ENCODE measurements at regions not wholly inside any gene's neighbourhood (a gene's known extent, or its start where the extent isn't known, plus 50 kb on each side); places are given as distances from the start of the nearest gene placed in this dataset.

DNA sequence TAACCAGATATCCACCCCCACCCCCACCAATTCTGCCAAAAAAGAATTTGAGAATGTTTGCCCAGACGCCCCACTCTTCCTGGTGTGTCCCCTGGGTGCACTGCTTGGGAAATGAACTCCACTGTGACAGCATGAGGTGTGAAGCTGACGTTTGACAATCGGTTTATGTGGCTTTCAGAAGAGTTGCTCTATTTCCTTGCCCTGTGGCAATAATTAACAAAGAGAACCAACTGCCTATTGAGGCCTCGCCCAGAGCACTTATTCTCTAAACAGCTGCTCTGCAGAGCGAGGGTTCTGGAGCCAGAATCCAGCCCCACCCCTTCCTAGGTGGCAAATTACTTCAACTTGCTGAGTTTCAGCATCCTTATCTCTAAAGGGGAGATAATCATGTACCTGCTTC, 115.8 kb upstream of the SIX3 start:
- no peak for DNase-seq (ENCODE audit: low read depth)
- H3K4me1 ChIP-seq (ENCODE audit: control insufficient read depth, insufficient read depth, low read length), result no peaks in the 10 kb centered on the region
- H3K27me3 ChIP-seq (replicated peaks; ENCODE audit: control insufficient read depth, insufficient read depth, low read length), result peaks cover 54% of the 10 kb centered on the region
- no peak overlapping the region for H3K9ac ChIP-seq (ENCODE audit: low read length)
- no peak overlapping the region for H3K4me3 ChIP-seq (ENCODE audit: low read length)
- H3K9me3 ChIP-seq (ENCODE audit: control insufficient read depth, low read length), result no peaks in the 10 kb centered on the region
- no peaks in the 10 kb centered on the region for H3K36me3 ChIP-seq (ENCODE audit: control insufficient read depth, insufficient read depth, low read length, severe bottlenecking)

DNA sequence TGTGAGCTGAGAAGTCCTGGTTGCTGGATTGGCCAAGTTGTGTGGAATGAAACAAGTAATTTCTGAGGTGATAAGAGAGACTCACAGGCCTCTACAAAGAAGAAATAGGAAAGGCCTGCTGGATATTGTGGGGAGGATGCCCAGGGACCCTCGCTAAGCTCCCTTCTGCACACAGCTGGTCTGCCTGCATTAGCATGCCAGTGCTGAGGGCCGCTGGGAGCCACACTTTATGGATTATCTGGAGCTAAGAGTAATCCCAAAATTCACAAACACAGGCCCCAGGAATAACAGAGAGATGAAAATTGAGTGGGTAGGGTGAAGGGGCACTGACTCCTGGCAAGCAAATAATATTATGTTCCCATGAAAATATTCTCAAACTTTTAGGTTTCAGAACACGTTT, 114.9 kb upstream of the SIX3 start:
- peaks cover 49% of the 10 kb centered on the region for H3K27me3 ChIP-seq (replicated peaks; ENCODE audit: control insufficient read depth, insufficient read depth, low read length)
- H3K4me3 ChIP-seq (ENCODE audit: low read length), result no peak overlapping the region
- H3K9ac ChIP-seq (ENCODE audit: low read length), result no peak overlapping the region
- no peaks in the 10 kb centered on the region for H3K9me3 ChIP-seq (ENCODE audit: control insufficient read depth, low read length)
- no peaks in the 10 kb centered on the region for H3K36me3 ChIP-seq (ENCODE audit: control insufficient read depth, insufficient read depth, low read length, severe bottlenecking)
- no peak for DNase-seq (ENCODE audit: low read depth)
- H3K4me1 ChIP-seq (ENCODE audit: control insufficient read depth, insufficient read depth, low read length), result no peaks in the 10 kb centered on the region

DNA sequence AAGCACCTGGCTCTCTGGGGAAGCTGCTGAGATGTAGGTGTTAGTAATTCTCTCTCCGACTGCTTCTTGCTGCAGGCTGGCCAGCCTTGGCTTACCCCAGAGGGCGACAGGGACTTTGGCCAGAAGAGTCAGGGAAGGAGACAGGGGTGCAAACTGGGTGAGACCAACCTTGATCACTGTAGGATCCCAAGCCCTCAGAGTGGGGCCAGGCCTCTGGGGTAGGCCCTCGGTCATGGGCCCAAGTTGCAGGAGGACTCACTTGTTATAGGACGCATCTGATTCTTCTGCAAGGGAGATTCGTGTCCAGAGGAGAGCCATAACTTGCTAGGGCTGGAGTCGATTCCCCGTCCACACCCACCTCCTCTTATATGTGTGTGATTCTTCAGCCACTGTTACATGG, 111.7 kb upstream of the SIX3 start:
- Histone ChIP-seq H3K9ac (ENCODE audit: low read length) (no peak overlapping the region), H3K4me1 (ENCODE audit: control insufficient read depth, insufficient read depth, low read length) (no peaks in the 10 kb centered on the region), H3K9me3 (ENCODE audit: control insufficient read depth, low read length) (peaks cover 9% of the 10 kb centered on the region), H3K36me3 (ENCODE audit: control insufficient read depth, insufficient read depth, low read length, severe bottlenecking) (no peaks in the 10 kb centered on the region), H3K4me3 (ENCODE audit: low read length) (no peak overlapping the region), H3K27me3 (replicated peaks; ENCODE audit: control insufficient read depth, insufficient read depth, low read length) (peaks cover 40% of the 10 kb centered on the region)
- DNase-seq (ENCODE audit: low read depth), result no peak

DNA sequence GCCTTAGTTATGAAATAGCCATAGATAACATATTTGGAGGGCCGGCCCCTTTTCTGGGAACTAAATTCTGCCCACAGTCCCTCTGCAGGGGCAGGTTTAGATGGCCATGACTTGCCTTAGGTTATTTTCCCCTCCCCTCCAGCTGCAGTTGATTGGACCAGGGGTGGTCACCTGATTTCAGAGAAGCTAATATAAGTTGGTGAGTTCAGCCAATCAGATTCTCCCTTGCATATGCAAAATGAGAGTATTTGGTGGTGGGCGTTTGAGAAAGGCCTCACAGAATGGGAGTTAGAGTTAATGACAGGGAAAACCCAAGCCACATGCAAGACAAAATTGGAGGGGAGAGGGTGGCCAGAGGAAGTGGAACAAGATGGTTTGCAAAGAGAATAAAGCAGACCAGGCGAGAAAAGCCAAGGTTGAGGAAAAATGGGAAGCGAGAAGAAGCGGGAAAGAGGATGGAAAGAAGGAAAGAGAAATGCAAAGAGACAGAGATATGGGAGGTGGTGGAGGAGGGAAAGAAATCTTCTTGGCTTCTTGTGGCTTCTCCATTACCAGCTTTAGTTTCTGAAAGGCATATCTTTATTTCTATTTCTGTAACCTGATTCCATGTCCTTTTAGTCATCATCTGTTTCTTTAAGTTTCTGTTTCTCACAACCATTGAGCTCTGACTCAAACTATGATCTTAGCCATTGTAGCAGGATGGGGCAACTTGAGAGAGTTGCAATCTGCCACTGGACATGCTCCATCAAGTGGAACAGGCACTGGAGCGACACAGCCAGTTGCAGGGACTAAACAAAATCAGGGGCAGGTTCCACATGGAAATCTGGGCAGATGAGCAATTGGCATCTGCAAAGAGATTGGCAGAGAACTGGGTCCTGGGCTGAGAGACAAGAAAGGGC, 108.1 kb upstream of the SIX3 start:
- no peak for DNase-seq (ENCODE audit: low read depth)
- H3K9me3 ChIP-seq (ENCODE audit: control insufficient read depth, low read length), result peaks cover 9% of the 10 kb centered on the region
- H3K36me3 ChIP-seq (ENCODE audit: control insufficient read depth, insufficient read depth, low read length, severe bottlenecking), result no peaks in the 10 kb centered on the region
- H3K4me1 ChIP-seq (ENCODE audit: control insufficient read depth, insufficient read depth, low read length), result no peaks in the 10 kb centered on the region
- H3K4me3 ChIP-seq (ENCODE audit: low read length), result no peak overlapping the region
- H3K9ac ChIP-seq (ENCODE audit: low read length), result no peak overlapping the region
- peaks cover 37% of the 10 kb centered on the region for H3K27me3 ChIP-seq (replicated peaks; ENCODE audit: control insufficient read depth, insufficient read depth, low read length)

DNA sequence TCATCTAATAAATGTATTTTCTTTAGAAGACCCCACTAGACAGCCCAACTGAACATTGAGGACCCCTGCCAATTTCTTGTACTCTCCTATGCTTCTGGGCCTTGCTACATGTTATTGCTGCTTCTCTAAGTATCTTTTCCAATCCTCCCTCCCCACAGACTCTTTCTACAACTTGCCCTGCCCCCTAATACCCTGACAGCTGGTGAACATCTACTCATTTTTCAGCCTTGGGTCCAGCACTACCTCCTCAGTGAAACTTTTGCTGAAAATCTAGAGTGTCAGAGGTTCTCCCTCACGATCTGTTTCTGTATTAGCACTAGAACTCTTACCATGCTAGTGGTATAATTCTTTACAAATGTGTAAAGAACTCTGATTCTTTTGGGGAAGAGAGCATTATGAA, 106.8 kb upstream of the SIX3 start:
- no peak overlapping the region for H3K4me3 ChIP-seq (ENCODE audit: low read length)
- no peaks in the 10 kb centered on the region for H3K4me1 ChIP-seq (ENCODE audit: control insufficient read depth, insufficient read depth, low read length)
- no peaks in the 10 kb centered on the region for H3K36me3 ChIP-seq (ENCODE audit: control insufficient read depth, insufficient read depth, low read length, severe bottlenecking)
- no peak overlapping the region for H3K9ac ChIP-seq (ENCODE audit: low read length)
- DNase-seq (ENCODE audit: low read depth), result no peak
- H3K27me3 ChIP-seq (replicated peaks; ENCODE audit: control insufficient read depth, insufficient read depth, low read length), result peaks cover 26% of the 10 kb centered on the region
- peaks cover 9% of the 10 kb centered on the region for H3K9me3 ChIP-seq (ENCODE audit: control insufficient read depth, low read length)

DNA sequence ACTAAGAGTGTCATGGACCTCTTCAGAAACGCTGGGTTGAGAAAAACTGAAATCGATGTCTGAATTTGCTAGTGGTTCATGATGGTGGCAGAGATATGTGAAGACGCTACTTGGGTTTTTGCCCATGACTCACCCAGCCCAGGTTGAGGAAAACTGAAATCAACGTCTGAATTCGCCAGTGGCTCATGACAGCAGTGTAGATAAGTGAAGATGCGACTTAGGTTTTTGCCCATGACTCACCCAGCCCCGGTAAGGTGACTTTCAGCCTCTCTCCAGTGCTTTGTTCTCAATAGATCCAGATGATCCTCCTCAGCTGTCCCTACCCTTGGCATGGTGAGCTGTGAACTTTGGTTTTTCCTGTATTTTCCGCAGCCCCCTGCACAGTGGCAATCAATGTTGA, 105.3 kb upstream of the SIX3 start:
- no peak overlapping the region for H3K9ac ChIP-seq (ENCODE audit: low read length)
- peaks cover 31% of the 10 kb centered on the region for H3K27me3 ChIP-seq (replicated peaks; ENCODE audit: control insufficient read depth, insufficient read depth, low read length)
- H3K36me3 ChIP-seq (ENCODE audit: control insufficient read depth, insufficient read depth, low read length, severe bottlenecking), result no peaks in the 10 kb centered on the region
- H3K4me3 ChIP-seq (ENCODE audit: low read length), result no peak overlapping the region
- H3K9me3 ChIP-seq (ENCODE audit: control insufficient read depth, low read length), result peaks cover 9% of the 10 kb centered on the region
- DNase-seq (ENCODE audit: low read depth), result no peak
- H3K4me1 ChIP-seq (ENCODE audit: control insufficient read depth, insufficient read depth, low read length), result no peaks in the 10 kb centered on the region

DNA sequence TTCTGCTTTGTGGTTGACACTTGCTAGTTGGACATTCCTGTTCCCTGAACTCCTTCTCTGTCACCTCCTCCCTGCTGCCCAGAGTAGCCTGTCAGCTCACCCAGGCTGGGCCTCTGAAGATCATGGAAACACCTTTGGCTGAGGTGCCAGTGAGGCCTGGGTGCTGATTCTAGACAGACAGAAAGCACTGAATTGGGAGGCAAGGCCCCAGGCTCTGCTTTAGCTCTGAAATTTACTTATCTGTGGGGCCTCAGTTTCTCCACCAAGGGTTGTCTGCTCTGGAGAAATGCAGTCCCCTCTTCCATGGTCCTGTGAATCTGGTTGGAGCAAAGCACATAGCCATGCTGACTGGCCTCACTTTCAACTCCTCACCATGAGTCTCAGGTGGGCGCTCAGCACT, 104.6 kb upstream of the SIX3 start:
- H3K4me3 ChIP-seq (ENCODE audit: low read length), result no peak overlapping the region
- no peaks in the 10 kb centered on the region for H3K4me1 ChIP-seq (ENCODE audit: control insufficient read depth, insufficient read depth, low read length)
- no peaks in the 10 kb centered on the region for H3K36me3 ChIP-seq (ENCODE audit: control insufficient read depth, insufficient read depth, low read length, severe bottlenecking)
- H3K9ac ChIP-seq (ENCODE audit: low read length), result no peak overlapping the region
- H3K27me3 ChIP-seq (replicated peaks; ENCODE audit: control insufficient read depth, insufficient read depth, low read length), result peaks cover 32% of the 10 kb centered on the region
- H3K9me3 ChIP-seq (ENCODE audit: control insufficient read depth, low read length), result peaks cover 9% of the 10 kb centered on the region
- DNase-seq (ENCODE audit: low read depth), result no peak

DNA sequence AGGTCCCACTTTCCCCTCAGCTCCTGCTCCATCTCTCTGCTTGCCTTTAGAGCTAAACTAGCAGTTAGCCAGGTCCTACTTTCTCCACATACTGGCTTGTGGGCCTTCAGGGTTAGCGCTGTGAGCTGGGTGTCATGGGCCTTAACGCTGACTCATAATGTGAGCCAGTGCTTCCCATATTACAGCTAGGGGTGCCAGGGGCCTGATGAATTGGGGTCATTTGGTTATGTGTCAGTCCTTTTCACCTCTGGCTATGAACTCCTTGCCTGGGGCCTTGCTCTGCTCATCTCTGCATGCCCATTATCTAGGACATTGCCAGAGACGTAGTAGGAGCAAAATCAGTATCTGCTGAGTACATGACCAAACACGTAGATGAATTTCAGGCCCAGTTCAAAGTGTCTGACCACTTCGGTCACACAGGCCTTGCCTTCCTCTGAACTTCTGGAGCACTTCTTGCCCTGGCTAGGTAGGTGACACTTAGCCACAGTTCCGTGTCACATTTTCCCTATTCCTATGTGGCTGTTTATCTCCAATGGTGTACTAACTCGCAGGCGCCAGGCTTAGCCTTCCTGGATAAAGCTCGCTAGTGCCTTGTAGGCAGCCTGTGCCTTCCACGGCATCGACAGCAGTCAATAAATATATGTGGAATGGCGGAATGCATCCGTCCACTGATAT, 103.2 kb upstream of the SIX3 start:
- H3K4me1 ChIP-seq (ENCODE audit: control insufficient read depth, insufficient read depth, low read length), result no peaks in the 10 kb centered on the region
- no peak for DNase-seq (ENCODE audit: low read depth)
- peaks cover 33% of the 10 kb centered on the region for H3K27me3 ChIP-seq (replicated peaks; ENCODE audit: control insufficient read depth, insufficient read depth, low read length)
- H3K9ac ChIP-seq (ENCODE audit: low read length), result no peak overlapping the region
- peaks cover 7% of the 10 kb centered on the region for H3K9me3 ChIP-seq (ENCODE audit: control insufficient read depth, low read length)
- H3K4me3 ChIP-seq (ENCODE audit: low read length), result no peak overlapping the region
- H3K36me3 ChIP-seq (ENCODE audit: control insufficient read depth, insufficient read depth, low read length, severe bottlenecking), result no peaks in the 10 kb centered on the region

DNA sequence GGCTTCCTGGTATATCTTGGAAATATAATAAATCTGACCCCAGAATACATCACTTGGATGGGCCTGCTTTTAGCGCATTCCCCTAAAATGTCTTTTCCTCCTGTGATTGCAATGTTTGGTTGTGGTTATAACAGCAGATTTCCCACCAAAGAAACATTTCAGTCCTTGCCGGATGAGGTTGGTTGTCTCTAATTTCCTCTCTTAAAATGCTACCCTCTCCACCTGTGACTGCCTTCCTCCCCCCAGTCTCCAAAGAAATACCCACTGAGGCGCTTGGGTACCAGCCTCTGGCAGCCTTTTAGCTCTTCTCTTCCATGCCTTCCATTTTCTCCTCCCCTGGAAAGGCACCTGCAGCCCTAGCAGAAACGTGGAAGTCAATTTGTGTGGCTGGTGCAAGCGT, 102.1 kb upstream of the SIX3 start:
- DNase-seq (ENCODE audit: low read depth), result no peak
- Histone ChIP-seq H3K9ac (ENCODE audit: low read length) (no peak overlapping the region), H3K27me3 (replicated peaks; ENCODE audit: control insufficient read depth, insufficient read depth, low read length) (peaks cover 37% of the 10 kb centered on the region), H3K36me3 (ENCODE audit: control insufficient read depth, insufficient read depth, low read length, severe bottlenecking) (no peaks in the 10 kb centered on the region), H3K4me1 (ENCODE audit: control insufficient read depth, insufficient read depth, low read length) (no peaks in the 10 kb centered on the region), H3K9me3 (ENCODE audit: control insufficient read depth, low read length) (no peaks in the 10 kb centered on the region), H3K4me3 (ENCODE audit: low read length) (no peak overlapping the region)

DNA sequence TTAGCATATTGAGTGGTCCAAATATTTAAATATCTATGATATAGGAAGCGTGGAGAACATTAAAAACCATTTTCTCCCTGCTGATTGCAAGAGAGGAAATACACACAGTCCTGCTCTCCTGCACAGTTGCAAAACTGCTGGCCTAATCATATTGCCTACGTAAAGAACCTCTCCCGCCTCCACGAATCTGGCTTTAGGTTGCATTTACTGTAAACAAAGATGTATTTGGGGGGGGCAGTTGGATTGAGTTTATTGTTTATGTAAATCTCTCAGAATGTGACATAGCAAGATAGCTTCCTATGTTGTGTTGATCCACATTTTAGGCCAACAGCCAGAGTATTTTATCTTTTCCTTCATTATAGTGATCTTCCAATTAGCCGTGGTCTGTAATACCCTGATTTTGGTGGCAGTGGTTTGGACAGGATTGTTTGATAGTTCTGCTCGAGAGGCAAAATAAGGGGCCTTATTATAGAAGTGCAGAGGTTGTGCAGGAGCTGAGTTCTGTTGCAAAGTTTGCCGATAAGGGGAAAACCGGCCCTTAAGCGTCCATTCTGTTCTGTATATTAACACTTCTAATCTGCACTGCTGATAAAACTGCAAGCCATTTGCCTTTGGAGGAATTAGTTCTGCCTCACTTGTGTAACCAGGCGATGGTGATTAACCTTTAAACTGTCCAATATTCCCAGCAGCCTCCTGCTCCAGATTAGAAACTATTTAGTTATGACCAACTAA, 101.6 kb upstream of the SIX3 start:
- Histone ChIP-seq H3K27me3 (replicated peaks; ENCODE audit: control insufficient read depth, insufficient read depth, low read length) (peaks cover 37% of the 10 kb centered on the region), H3K36me3 (ENCODE audit: control insufficient read depth, insufficient read depth, low read length, severe bottlenecking) (no peaks in the 10 kb centered on the region), H3K4me1 (ENCODE audit: control insufficient read depth, insufficient read depth, low read length) (no peaks in the 10 kb centered on the region), H3K9me3 (ENCODE audit: control insufficient read depth, low read length) (no peaks in the 10 kb centered on the region), H3K9ac (ENCODE audit: low read length) (no peak overlapping the region), H3K4me3 (ENCODE audit: low read length) (no peak overlapping the region)
- DNase-seq (ENCODE audit: low read depth), result no peak

DNA sequence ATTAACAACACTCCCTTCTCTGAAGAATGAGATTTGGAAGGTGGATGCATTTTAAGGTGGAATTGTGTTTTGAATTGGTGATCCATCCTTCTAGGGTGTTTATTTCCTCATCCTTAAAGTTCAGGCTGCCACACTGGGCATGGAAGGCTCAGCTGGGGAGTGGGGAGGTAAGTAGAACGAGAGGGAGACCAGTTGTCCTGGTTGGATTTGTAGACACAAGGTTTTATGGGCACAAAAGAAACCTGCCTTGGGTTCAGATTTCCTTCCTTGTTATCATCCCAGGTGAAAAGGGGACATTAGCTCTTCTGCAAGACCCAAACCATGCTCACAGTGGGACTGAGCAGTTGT, 101.0 kb upstream of the SIX3 start:
- Histone ChIP-seq H3K36me3 (ENCODE audit: control insufficient read depth, insufficient read depth, low read length, severe bottlenecking) (no peaks in the 10 kb centered on the region), H3K9ac (ENCODE audit: low read length) (no peak overlapping the region), H3K27me3 (replicated peaks; ENCODE audit: control insufficient read depth, insufficient read depth, low read length) (peaks cover 37% of the 10 kb centered on the region), H3K9me3 (ENCODE audit: control insufficient read depth, low read length) (no peaks in the 10 kb centered on the region), H3K4me1 (ENCODE audit: control insufficient read depth, insufficient read depth, low read length) (no peaks in the 10 kb centered on the region), H3K4me3 (ENCODE audit: low read length) (no peak overlapping the region)
- DNase-seq (ENCODE audit: low read depth), result no peak

Data from adipocyte (in vitro differentiated cells).